OCI-LY1 (cell line): ENCODE measurements at regions not wholly inside any gene's neighbourhood (a gene's known extent, or its start where the extent isn't known, plus 50 kb on each side); places are given as distances from the start of the nearest gene placed in this dataset.

ENCODE experiments used
- H2AFZ ChIP-seq: fragments of 200-600 bp; sonication (generic), shearing (Covaris generic); 2 replicates; pipeline ENCODE4 v1.6.0; 2014; ENCODE audit warnings: antibody characterized with exemption, mild to moderate bottlenecking, low read length
- H3F3A ChIP-seq: fragments of 200-600 bp; sonication (generic), shearing (Covaris generic); 2 replicates; pipeline ENCODE4 v1.6.0; 2014; ENCODE audit warnings: mild to moderate bottlenecking, antibody characterized with exemption, low read length, moderate library complexity; ENCODE audit not compliant: insufficient read depth
- H3K27ac ChIP-seq: fragments of 200-600 bp; sonication (generic); 2 replicates; pipeline ENCODE4 v1.5.1; 2014; ENCODE audit warnings: low read length, mixed run types, mild to moderate bottlenecking, low read depth; ENCODE audit not compliant: poor library complexity, severe bottlenecking
- H3K27me3 ChIP-seq: fragments of 200-600 bp; sonication (generic); 2 replicates; pipeline ENCODE4 v1.6.0; 2014; ENCODE audit warnings: antibody characterized with exemption, mild to moderate bottlenecking, low read length, moderate library complexity; ENCODE audit not compliant: insufficient read depth
- H3K36me3 ChIP-seq: fragments of 200-600 bp; sonication (generic); 2 replicates; pipeline ENCODE4 v1.6.1; 2014; ENCODE audit warnings: mild to moderate bottlenecking, antibody characterized with exemption, low read length, moderate library complexity, mixed read lengths; ENCODE audit not compliant: insufficient read depth
- H3K4me1 ChIP-seq: fragments of 200-600 bp; sonication (generic); 2 replicates; pipeline ENCODE4 v1.5.1; 2014; ENCODE audit warnings: mild to moderate bottlenecking, low read length, moderate library complexity; ENCODE audit not compliant: insufficient read depth, severe bottlenecking
- H3K4me2 ChIP-seq: fragments of 200-600 bp; sonication (generic), shearing (Covaris generic); 2 replicates; pipeline ENCODE4 v1.6.1; 2014; ENCODE audit warnings: low read length
- H3K4me3 ChIP-seq: fragments of 200-600 bp; sonication (generic); 2 replicates; pipeline ENCODE4 v1.5.1; 2014; ENCODE audit warnings: low read length, low read depth, mild to moderate bottlenecking, mixed read lengths; ENCODE audit not compliant: poor library complexity, severe bottlenecking
- H3K79me2 ChIP-seq: fragments of 200-600 bp; shearing (Covaris generic); 2 replicates; pipeline ENCODE4 v1.6.1; 2016; ENCODE audit warnings: mixed run types, low read length, mixed read lengths; ENCODE audit not compliant: insufficient read depth
- H3K9ac ChIP-seq: fragments of 200-600 bp; sonication (generic), shearing (Covaris generic); 2 replicates; pipeline ENCODE4 v1.6.1; 2014; ENCODE audit warnings: mild to moderate bottlenecking, low read length, mixed read lengths
- H3K9me2 ChIP-seq: fragments of 200-600 bp; sonication (generic), shearing (Covaris generic); 2 replicates; pipeline ENCODE4 v1.6.1; 2014; ENCODE audit warnings: low read depth, mild to moderate bottlenecking, low read length, mixed read lengths
- H3K9me3 ChIP-seq: fragments of 200-600 bp; shearing (Covaris generic); 2 replicates; pipeline ENCODE4 v1.6.1; 2014; ENCODE audit warnings: low read length, mixed read lengths
- H4K20me1 ChIP-seq: fragments of 200-600 bp; sonication (generic), shearing (Covaris generic); 2 replicates; pipeline ENCODE4 v1.6.0; 2016; ENCODE audit warnings: mild to moderate bottlenecking, low read length; ENCODE audit not compliant: insufficient read depth
- CTCF ChIP-seq: fragments of 200-600 bp; sonication (generic), shearing (Covaris generic); IDR thresholded peaks from 2 replicates; pipeline ENCODE4 v1.5.1; 2017; ENCODE audit warnings: mild to moderate bottlenecking, antibody characterized with exemption, low read length, moderate library complexity, mixed read lengths
- EZH2 ChIP-seq: fragments of 200-600 bp; sonication (generic), shearing (Covaris generic); IDR thresholded peaks from 2 replicates; pipeline ENCODE4 v1.8.0; 2017; ENCODE audit warnings: borderline replicate concordance, mixed run types, mild to moderate bottlenecking, antibody characterized with exemption, low read length, moderate library complexity, mixed read lengths

- H3K36me3 ChIP-seq: no peaks in the 10 kb centered on the region
- no peak for TF ChIP-seq CTCF
- no peak for TF ChIP-seq EZH2
- no peak overlapping the region for H3K27ac ChIP-seq
- H2AFZ ChIP-seq: no peak overlapping the region
- H3K4me2 ChIP-seq: no peak overlapping the region
- no peak overlapping the region for H3K9ac ChIP-seq
- no peak overlapping the region for H3K4me3 ChIP-seq
- H3K9me3 ChIP-seq: no peaks in the 10 kb centered on the region
- no peaks in the 10 kb centered on the region for H3K79me2 ChIP-seq
- H3F3A ChIP-seq: no peaks in the 10 kb centered on the region
- H4K20me1 ChIP-seq: no peaks in the 10 kb centered on the region
- no peaks in the 10 kb centered on the region for H3K4me1 ChIP-seq
- H3K9me2 ChIP-seq: no peaks in the 10 kb centered on the region
- H3K27me3 ChIP-seq: no peaks in the 10 kb centered on the region
Measured at GRCh38 chr1:228876187-228876586, 140.9 kb downstream of the RHOU start.

- no peak overlapping the region for H3K4me2 ChIP-seq
- H3K79me2 ChIP-seq: no peaks in the 10 kb centered on the region
- no peaks in the 10 kb centered on the region for H3K4me1 ChIP-seq
- H3K9me2 ChIP-seq: no peaks in the 10 kb centered on the region
- H3K27me3 ChIP-seq: no peaks in the 10 kb centered on the region
- no peaks in the 10 kb centered on the region for H4K20me1 ChIP-seq
- no peaks in the 10 kb centered on the region for H3K9me3 ChIP-seq
- H3K4me3 ChIP-seq: no peak overlapping the region
- H3K36me3 ChIP-seq: no peaks in the 10 kb centered on the region
- H3K9ac ChIP-seq: no peak overlapping the region
- no peaks in the 10 kb centered on the region for H3F3A ChIP-seq
- H2AFZ ChIP-seq: no peak overlapping the region
- TF ChIP-seq EZH2 (no peak), CTCF (no peak)
- H3K27ac ChIP-seq: no peak overlapping the region
Measured at GRCh38 chr1:228879164-228879563, 143.9 kb downstream of the RHOU start.

- no peaks in the 10 kb centered on the region for H3K9me2 ChIP-seq
- no peaks in the 10 kb centered on the region for H3F3A ChIP-seq
- no peaks in the 10 kb centered on the region for H3K4me1 ChIP-seq
- no peak overlapping the region for H3K9ac ChIP-seq
- H2AFZ ChIP-seq: no peak overlapping the region
- H3K27ac ChIP-seq: no peak overlapping the region
- no peaks in the 10 kb centered on the region for H3K27me3 ChIP-seq
- no peaks in the 10 kb centered on the region for H4K20me1 ChIP-seq
- no peaks in the 10 kb centered on the region for H3K9me3 ChIP-seq
- no peaks in the 10 kb centered on the region for H3K36me3 ChIP-seq
- no peak overlapping the region for H3K4me3 ChIP-seq
- no peak overlapping the region for H3K4me2 ChIP-seq
- TF ChIP-seq CTCF (no peak), EZH2 (no peak)
- no peaks in the 10 kb centered on the region for H3K79me2 ChIP-seq
Measured at GRCh38 chr1:228882041-228882770, 146.9 kb downstream of the RHOU start.
